B cell (primary cell): ENCODE measurements at regions not wholly inside any gene's neighbourhood (a gene's known extent, or its start where the extent isn't known, plus 50 kb on each side); places are given as distances from the start of the nearest gene placed in this dataset.
A peak's percentile ranks its signal among the peaks of the same experiment; 100 is the strongest.

ENCODE experiments used
- ATAC-seq: fragments of 200-7000 bp; cut with Tn5 transposase; one replicate; pipeline ENCODE4 v1.10.0; 2021; ENCODE audit warnings: low read depth, mild to moderate bottlenecking, moderate number of reproducible peaks, moderate library complexity
- CTCF ChIA-PET: fragments of 350-600 bp; sonication (Branson Sonifier 250); formaldehyde crosslinking; loops from one replicate; lab custom pipeline; 2021; ENCODE audit warnings: antibody characterized with exemption, inconsistent platforms; lab: Charles Lee
- POLR2A ChIA-PET: fragments of 350-600 bp; sonication (Branson Sonifier 250); formaldehyde crosslinking; loops from one replicate; lab custom pipeline; 2021; ENCODE audit warnings: antibody characterized with exemption; lab: Charles Lee
- DNase-seq: peaks from one replicate; pipeline ENCODE4 v3.0.0; 2013
- H2AFZ ChIP-seq: 2 replicates; pipeline ENCODE4 v1.6.1; 2012; ENCODE audit warnings: mild to moderate bottlenecking, low read depth, low read length; ENCODE audit not compliant: insufficient read depth, poor library complexity, severe bottlenecking
- H3K27ac ChIP-seq, 2 donors: 1 replicate in 1 of 2; 2 replicates in 1 of 2; pipeline ENCODE4 v1.5.1; 2012 to 2013; ENCODE audit warnings: low read length in 2 of 2, mild to moderate bottlenecking in 2 of 2, moderate library complexity in 1 of 2
- H3K27me3 ChIP-seq, 4 experiments: fragments of 200-600 bp in 1 of 4; sonication (generic) in 1 of 4; replicated peaks in 1 of 4; 1 replicate in 2 of 4; 2 replicates in 2 of 4; pipeline versions ENCODE4 v1.6.1 to v1.7.0; 2013 to 2016; ENCODE audit warnings: low read length in 3 of 4, mild to moderate bottlenecking in 2 of 4, mixed read lengths in 1 of 4, moderate library complexity in 1 of 4; ENCODE audit not compliant: insufficient read depth in 4 of 4, control insufficient read depth in 3 of 4; ENCODE audit errors: control extremely low read depth in 1 of 4
- H3K36me3 ChIP-seq, 2 experiments: replicated peaks in 1 of 2; 1 replicate in 1 of 2; 2 replicates in 1 of 2; pipeline versions ENCODE4 v1.6.1 to v1.7.1; 2013; ENCODE audit warnings: low read length in 1 of 2; ENCODE audit not compliant: insufficient read depth in 2 of 2, control insufficient read depth in 1 of 2; ENCODE audit errors: control extremely low read depth in 1 of 2, extremely low read depth in 1 of 2
- H3K4me1 ChIP-seq, 2 donors: fragments of 200-600 bp in 1 of 2; sonication (generic) in 1 of 2; 1 replicate in 1 of 2; 2 replicates in 1 of 2; pipeline versions ENCODE4 v1.5.1 to v1.6.1; 2013 to 2017; ENCODE audit warnings: low read length in 2 of 2; ENCODE audit not compliant: control insufficient read depth in 2 of 2, insufficient read depth in 2 of 2
- H3K4me2 ChIP-seq: replicated peaks from 2 replicates; pipeline ENCODE3; 2012; ENCODE audit warnings: mild to moderate bottlenecking, low read depth, low read length; ENCODE audit not compliant: poor library complexity, severe bottlenecking
- H3K4me3 ChIP-seq, 5 experiments: fragments of 200-600 bp in 1 of 5; sonication (generic) in 1 of 5; 1 replicate in 3 of 5; 2 replicates in 2 of 5; pipeline versions ENCODE4 v1.5.1 to v1.7.0; 2011 to 2016; ENCODE audit warnings: low read length in 4 of 5, mild to moderate bottlenecking in 4 of 5, low read depth in 2 of 5, control low read depth in 1 of 5, moderate library complexity in 1 of 5; ENCODE audit not compliant: insufficient read depth in 1 of 5; ENCODE audit errors: control extremely low read depth in 1 of 5, extremely low read depth in 1 of 5
- H3K79me2 ChIP-seq: fragments of 200-600 bp; sonication (generic); one replicate; pipeline ENCODE4 v1.6.0; 2016; ENCODE audit warnings: low read length; ENCODE audit not compliant: control insufficient read depth, insufficient read depth
- H3K9ac ChIP-seq: fragments of 200-600 bp; sonication (generic); 2 replicates; pipeline ENCODE4 v1.6.1; 2017; ENCODE audit warnings: mild to moderate bottlenecking, low read length, moderate library complexity
- H3K9me3 ChIP-seq, 3 donors: one replicate each; pipeline versions ENCODE4 v1.6.1 to v1.7.1; 2013; ENCODE audit warnings: low read length in 2 of 3; ENCODE audit not compliant: control insufficient read depth in 2 of 3, insufficient read depth in 1 of 3; ENCODE audit errors: control extremely low read depth in 1 of 3
- H4K20me1 ChIP-seq: 2 replicates; pipeline ENCODE4 v1.6.0; 2012; ENCODE audit warnings: mild to moderate bottlenecking, low read length; ENCODE audit not compliant: insufficient read depth, control insufficient read depth, poor library complexity, severe bottlenecking
- H3K27ac Mint-ChIP-seq: one replicate; pipeline ENCODE4 v1.8.0; 2021; ENCODE audit warnings: mixed read lengths
- H3K27me3 Mint-ChIP-seq: one replicate; pipeline ENCODE4 v1.8.0; 2021; ENCODE audit warnings: mixed read lengths
- H3K4me1 Mint-ChIP-seq: one replicate; pipeline ENCODE4 v1.8.0; 2021; ENCODE audit warnings: mixed read lengths
- H3K4me3 Mint-ChIP-seq: one replicate; pipeline ENCODE4 v1.8.0; 2021; ENCODE audit warnings: mixed read lengths
- H3K9me3 Mint-ChIP-seq: one replicate; pipeline ENCODE4 v1.8.0; 2022; ENCODE audit warnings: mixed read lengths; ENCODE audit not compliant: insufficient read depth
- EZH2 ChIP-seq: IDR thresholded peaks from 2 replicates; pipeline ENCODE4 v1.6.1; 2012; ENCODE audit warnings: borderline replicate concordance, low read depth, mild to moderate bottlenecking, moderate library complexity, low read length; ENCODE audit not compliant: insufficient read depth, poor library complexity, severe bottlenecking
- WGBS: methylation state at CpG from one replicate; pipeline ENCODE4 v1.1.5; 2013; ENCODE audit warnings: missing lambda C conversion rate; ENCODE audit not compliant: insufficient coverage; 5-methylcytosine and 5-hydroxymethylcytosine counted together
- intact Hi-C: fragments of 100-400 bp; cut with micrococcal nuclease; formaldehyde crosslinking; loops from one replicate; pipeline ENCODE4 v1.10.0; 2022
- TF ChIP-seq, protein P1 (sequence below): fragments of 200-600 bp; IDR thresholded peaks from one replicate; pipeline ENCODE4 v1.8.0; 2022; ENCODE audit warnings: antibody characterized with exemption, mild to moderate bottlenecking

DNA sequence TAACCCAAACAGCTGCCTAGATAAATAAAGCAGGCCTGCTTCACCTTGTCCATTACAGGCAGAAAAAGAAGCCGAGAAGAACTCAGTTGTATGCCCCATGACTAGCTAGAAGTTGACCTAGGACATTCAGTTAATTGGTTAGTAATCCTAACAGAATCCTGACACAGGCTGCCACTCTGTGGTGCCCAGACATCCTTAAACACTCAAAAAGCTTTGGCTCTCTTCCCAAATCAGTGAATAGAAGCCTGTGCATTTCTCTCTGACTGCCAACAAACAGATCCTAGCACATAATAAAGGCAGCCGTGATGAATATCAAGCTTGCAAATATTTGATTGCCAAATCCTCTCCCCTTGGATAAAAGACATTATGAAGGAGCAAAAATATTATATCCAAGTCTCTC, 519.1 kb upstream of the EYS start:
- no peaks in the 10 kb centered on the region for H3K4me1 Mint-ChIP-seq
- Histone ChIP-seq H3K9ac (no peak overlapping the region), H3K4me2 (no peak overlapping the region), H3K36me3 (no peaks in the 10 kb centered on the region), H3K79me2 (no peaks in the 10 kb centered on the region), H3K27ac (no peak overlapping the region), H3K27me3 (no peaks in the 10 kb centered on the region), H4K20me1 (no peaks in the 10 kb centered on the region), H2AFZ (no peak overlapping the region), H3K4me3 (no peak overlapping the region), H3K9me3 (no peaks in the 10 kb centered on the region), H3K4me1 (no peaks in the 10 kb centered on the region)
- CTCF ChIA-PET: no interaction called here
- DNase-seq (no peak), ATAC-seq (no peak)
- no peaks in the 10 kb centered on the region for H3K27me3 Mint-ChIP-seq
- POLR2A ChIA-PET: no interaction called here
- intact Hi-C loops: no loop called here
- 86% methylated on average over 1 of the region's 2 CpGs for WGBS
- no peak overlapping the region for H3K27ac Mint-ChIP-seq
- H3K9me3 Mint-ChIP-seq: no peaks in the 10 kb centered on the region
- TF ChIP-seq, protein P1, sequence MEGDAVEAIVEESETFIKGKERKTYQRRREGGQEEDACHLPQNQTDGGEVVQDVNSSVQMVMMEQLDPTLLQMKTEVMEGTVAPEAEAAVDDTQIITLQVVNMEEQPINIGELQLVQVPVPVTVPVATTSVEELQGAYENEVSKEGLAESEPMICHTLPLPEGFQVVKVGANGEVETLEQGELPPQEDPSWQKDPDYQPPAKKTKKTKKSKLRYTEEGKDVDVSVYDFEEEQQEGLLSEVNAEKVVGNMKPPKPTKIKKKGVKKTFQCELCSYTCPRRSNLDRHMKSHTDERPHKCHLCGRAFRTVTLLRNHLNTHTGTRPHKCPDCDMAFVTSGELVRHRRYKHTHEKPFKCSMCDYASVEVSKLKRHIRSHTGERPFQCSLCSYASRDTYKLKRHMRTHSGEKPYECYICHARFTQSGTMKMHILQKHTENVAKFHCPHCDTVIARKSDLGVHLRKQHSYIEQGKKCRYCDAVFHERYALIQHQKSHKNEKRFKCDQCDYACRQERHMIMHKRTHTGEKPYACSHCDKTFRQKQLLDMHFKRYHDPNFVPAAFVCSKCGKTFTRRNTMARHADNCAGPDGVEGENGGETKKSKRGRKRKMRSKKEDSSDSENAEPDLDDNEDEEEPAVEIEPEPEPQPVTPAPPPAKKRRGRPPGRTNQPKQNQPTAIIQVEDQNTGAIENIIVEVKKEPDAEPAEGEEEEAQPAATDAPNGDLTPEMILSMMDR: no peak
- no peak for TF ChIP-seq EZH2
- no peak overlapping the region for H3K4me3 Mint-ChIP-seq

DNA sequence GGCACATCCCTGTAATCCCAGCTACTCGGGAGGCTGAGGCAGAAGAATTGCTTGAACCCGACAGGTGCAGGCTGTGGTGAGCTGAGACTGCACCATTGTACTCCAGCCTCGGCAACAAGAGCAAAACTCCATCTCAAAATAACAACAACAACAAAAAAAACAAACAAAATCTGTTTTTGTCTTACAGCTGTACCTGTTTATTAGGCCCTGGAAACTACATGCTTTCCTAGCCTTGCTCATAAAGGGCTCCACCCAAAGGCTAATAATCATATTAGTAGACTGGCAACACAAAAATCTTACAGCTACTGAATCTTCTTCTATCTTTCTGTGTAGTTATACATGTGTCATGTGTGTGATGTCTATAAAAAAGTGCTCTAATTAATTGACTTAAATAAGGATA, 503.9 kb upstream of the EYS start:
- Histone ChIP-seq H3K9ac (no peak overlapping the region), H3K9me3 (peaks cover 0 to 15% (median 5%) of the 10 kb centered on the region in 3 donors), H3K4me1 (no peaks in the 10 kb centered on the region), H4K20me1 (no peaks in the 10 kb centered on the region), H3K4me3 (no peak overlapping the region), H3K27me3 (no peaks in the 10 kb centered on the region), H2AFZ (no peak overlapping the region), H3K79me2 (no peaks in the 10 kb centered on the region), H3K27ac (no peak overlapping the region), H3K4me2 (no peak overlapping the region), H3K36me3 (no peaks in the 10 kb centered on the region)
- POLR2A ChIA-PET: no interaction called here
- Mint-ChIP-seq H3K4me1 (no peaks in the 10 kb centered on the region), H3K9me3 (peaks cover 4% of the 10 kb centered on the region), H3K4me3 (no peak overlapping the region), H3K27me3 (no peaks in the 10 kb centered on the region), H3K27ac (no peak overlapping the region)
- WGBS: 93% methylated on average over 3 of the region's 3 CpGs
- DNase-seq (peak; percentile 14), ATAC-seq (no peak)
- CTCF ChIA-PET: no interaction called here
- intact Hi-C loops: no loop called here
- TF ChIP-seq, protein P1: no peak
- no peak for TF ChIP-seq EZH2
